MM.1S (cell line): ENCODE measurements at regions not wholly inside any gene's neighbourhood (a gene's known extent, or its start where the extent isn't known, plus 50 kb on each side); places are given as distances from the start of the nearest gene placed in this dataset.

Experiments used
- DNase-seq: peaks from one replicate; pipeline ENCODE4 v3.0.0-alpha.2; 2015
- H2AFZ ChIP-seq: fragments of 300-600 bp; sonication (generic); 2 replicates; pipeline ENCODE4 v1.6.0; 2016; ENCODE audit warnings: antibody characterized with exemption, low read length
- H3F3A ChIP-seq: fragments of 300-600 bp; sonication (generic); 2 replicates; pipeline ENCODE4 v1.6.1; 2016; ENCODE audit warnings: mild to moderate bottlenecking, antibody characterized with exemption, low read length, moderate library complexity, mixed read lengths; ENCODE audit not compliant: insufficient read depth
- H3K27ac ChIP-seq: fragments of 300-600 bp; sonication (generic); 2 replicates; pipeline ENCODE4 v1.5.1; 2016; ENCODE audit warnings: mild to moderate bottlenecking, low read length
- H3K27me3 ChIP-seq: fragments of 300-600 bp; sonication (generic); replicated peaks from 2 replicates; pipeline ENCODE4 v1.6.0; 2016; ENCODE audit warnings: low read length; ENCODE audit not compliant: insufficient read depth
- H3K36me3 ChIP-seq: fragments of 300-600 bp; sonication (generic); replicated peaks from 2 replicates; pipeline ENCODE4 v1.6.1; 2016; ENCODE audit warnings: mild to moderate bottlenecking, low read length, mixed read lengths; ENCODE audit not compliant: insufficient read depth
- H3K4me1 ChIP-seq: fragments of 300-600 bp; sonication (generic); 2 replicates; pipeline ENCODE4 v1.6.1; 2016; ENCODE audit warnings: low read length, mixed read lengths
- H3K4me2 ChIP-seq: fragments of 300-600 bp; sonication (generic); 2 replicates; pipeline ENCODE4 v1.6.0; 2016; ENCODE audit warnings: low read depth, low read length
- H3K4me3 ChIP-seq: fragments of 300-600 bp; sonication (generic); 2 replicates; pipeline ENCODE4 v1.5.1; 2016; ENCODE audit warnings: low read length, mixed read lengths
- H3K79me2 ChIP-seq: fragments of 300-600 bp; sonication (generic); 2 replicates; pipeline ENCODE4 v1.6.1; 2016; ENCODE audit warnings: mixed run types, low read length, mixed read lengths
- H3K9ac ChIP-seq: fragments of 300-600 bp; sonication (generic); 2 replicates; pipeline ENCODE4 v1.6.1; 2016; ENCODE audit warnings: low read length, mixed read lengths
- H3K9me2 ChIP-seq: fragments of 300-600 bp; sonication (generic); replicated peaks from 2 replicates; pipeline ENCODE4 v1.6.1; 2016; ENCODE audit warnings: mild to moderate bottlenecking, low read length, mixed read lengths; ENCODE audit not compliant: insufficient read depth
- H3K9me3 ChIP-seq: fragments of 300-600 bp; sonication (generic); replicated peaks from 2 replicates; pipeline ENCODE4 v1.6.1; 2016; ENCODE audit warnings: mild to moderate bottlenecking, low read length, mixed read lengths; ENCODE audit not compliant: insufficient read depth
- H4K20me1 ChIP-seq: fragments of 300-600 bp; sonication (generic); 2 replicates; pipeline ENCODE4 v1.6.1; 2016; ENCODE audit warnings: mild to moderate bottlenecking, low read length, moderate library complexity, mixed read lengths; ENCODE audit not compliant: insufficient read depth
- CTCF ChIP-seq: fragments of 300-600 bp; sonication (generic); IDR thresholded peaks from 2 replicates; pipeline ENCODE4 v1.5.1; 2016; ENCODE audit warnings: antibody characterized with exemption, low read length, mixed read lengths
- EZH2 ChIP-seq: fragments of 300-600 bp; sonication (generic); optimal IDR thresholded peaks from 2 replicates; pipeline ENCODE3; 2017; ENCODE audit warnings: low read depth, mild to moderate bottlenecking, antibody characterized with exemption, low read length, mixed read lengths
- EZH2phosphoT487 ChIP-seq: fragments of 300-600 bp; sonication (generic); IDR thresholded peaks from 2 replicates; pipeline ENCODE4 v1.6.1; 2018; ENCODE audit warnings: antibody characterized with exemption, low read length

GRCh38 chr2:30312916-30313315, 81.6 kb downstream of the LBH start:
- DNase-seq = no peak
- Histone ChIP-seq H3K4me3 (no peak overlapping the region), H3K4me1 (no peaks in the 10 kb centered on the region), H3K4me2 (no peak overlapping the region), H3K36me3 (no peaks in the 10 kb centered on the region), H3K9ac (no peak overlapping the region), H3F3A (no peaks in the 10 kb centered on the region), H2AFZ (no peak overlapping the region), H4K20me1 (no peaks in the 10 kb centered on the region), H3K27me3 (no peaks in the 10 kb centered on the region), H3K9me2 (no peaks in the 10 kb centered on the region), H3K27ac (no peak overlapping the region), H3K79me2 (no peaks in the 10 kb centered on the region), H3K9me3 (no peaks in the 10 kb centered on the region)
- TF ChIP-seq CTCF = no peak
- TF ChIP-seq EZH2phosphoT487 = no peak
- no peak for TF ChIP-seq EZH2

GRCh38 chr2:30314981-30315380, 83.6 kb downstream of the LBH start:
- H3K9me2 ChIP-seq = no peaks in the 10 kb centered on the region
- no peaks in the 10 kb centered on the region for H3K27me3 ChIP-seq
- no peak overlapping the region for H2AFZ ChIP-seq
- H3K9ac ChIP-seq = no peak overlapping the region
- no peak overlapping the region for H3K27ac ChIP-seq
- no peaks in the 10 kb centered on the region for H3K36me3 ChIP-seq
- TF ChIP-seq EZH2phosphoT487 = no peak
- no peak for TF ChIP-seq EZH2
- TF ChIP-seq CTCF = no peak
- H3F3A ChIP-seq = no peaks in the 10 kb centered on the region
- no peak for DNase-seq
- H3K4me1 ChIP-seq = no peaks in the 10 kb centered on the region
- H4K20me1 ChIP-seq = no peaks in the 10 kb centered on the region
- no peaks in the 10 kb centered on the region for H3K9me3 ChIP-seq
- H3K4me3 ChIP-seq = no peak overlapping the region
- H3K4me2 ChIP-seq = no peak overlapping the region
- H3K79me2 ChIP-seq = no peaks in the 10 kb centered on the region

GRCh38 chr2:30315391-30316063, 84.2 kb downstream of the LBH start:
- Histone ChIP-seq H3K36me3 (no peaks in the 10 kb centered on the region), H3K9me2 (no peaks in the 10 kb centered on the region), H3K9ac (no peak overlapping the region), H4K20me1 (no peaks in the 10 kb centered on the region), H3K4me2 (no peak overlapping the region), H3K27me3 (no peaks in the 10 kb centered on the region), H3F3A (no peaks in the 10 kb centered on the region), H3K4me1 (no peaks in the 10 kb centered on the region), H3K79me2 (no peaks in the 10 kb centered on the region), H3K9me3 (no peaks in the 10 kb centered on the region), H3K4me3 (no peak overlapping the region), H3K27ac (no peak overlapping the region), H2AFZ (no peak overlapping the region)
- TF ChIP-seq EZH2phosphoT487 (no peak), CTCF (no peak), EZH2 (no peak)
- DNase-seq = no peak
